Kidney epithelial cell (primary cell): ENCODE measurements at regions not wholly inside any gene's neighbourhood (a gene's known extent, or its start where the extent isn't known, plus 50 kb on each side); places are given as distances from the start of the nearest gene placed in this dataset.

Experiments
- DNase-seq: peaks from one replicate; pipeline ENCODE4 v3.0.0-alpha.2; 2010; ENCODE audit warnings: low read depth
- H3K27me3 ChIP-seq: 2 replicates; pipeline ENCODE4 v1.6.0; 2011; ENCODE audit warnings: low read length; ENCODE audit not compliant: control insufficient read depth, insufficient read depth
- H3K36me3 ChIP-seq: 2 replicates; pipeline ENCODE4 v1.5.1; 2011; ENCODE audit warnings: low read length; ENCODE audit not compliant: control insufficient read depth, insufficient read depth
- H3K4me3 ChIP-seq: 2 replicates; pipeline ENCODE4 v1.5.1; 2011; ENCODE audit warnings: low read depth, mild to moderate bottlenecking, control low read depth, low read length
- TF ChIP-seq, protein P1 (sequence below): IDR thresholded peaks from 2 replicates; pipeline ENCODE4 v1.5.1; 2011; ENCODE audit warnings: mild to moderate bottlenecking, moderate library complexity, low read length, control low read depth, inconsistent platforms; ENCODE audit not compliant: insufficient read depth, poor library complexity, severe bottlenecking

DNA sequence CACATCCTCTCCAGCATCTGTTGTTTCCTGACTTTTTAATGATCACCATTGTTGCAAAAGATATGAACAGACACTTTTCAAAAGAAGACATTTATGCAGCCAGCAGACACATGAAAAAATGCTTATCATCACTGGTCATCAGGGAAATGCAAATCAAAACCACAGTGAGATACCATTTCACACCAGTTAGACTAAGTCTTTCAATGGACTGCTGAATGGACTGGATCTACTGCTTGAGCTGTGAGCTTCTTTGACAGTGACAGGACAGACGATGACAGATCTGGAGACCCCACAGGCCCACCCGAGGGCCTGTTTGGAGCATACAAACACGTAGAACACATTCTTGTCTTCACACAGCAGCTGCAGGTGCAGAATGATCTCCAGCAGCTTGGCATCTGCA is 266.1 kb upstream of the RIOK2 start:
- H3K27me3 ChIP-seq, result no peaks in the 10 kb centered on the region
- no peak overlapping the region for H3K4me3 ChIP-seq
- no peaks in the 10 kb centered on the region for H3K36me3 ChIP-seq
- TF ChIP-seq, protein P1, sequence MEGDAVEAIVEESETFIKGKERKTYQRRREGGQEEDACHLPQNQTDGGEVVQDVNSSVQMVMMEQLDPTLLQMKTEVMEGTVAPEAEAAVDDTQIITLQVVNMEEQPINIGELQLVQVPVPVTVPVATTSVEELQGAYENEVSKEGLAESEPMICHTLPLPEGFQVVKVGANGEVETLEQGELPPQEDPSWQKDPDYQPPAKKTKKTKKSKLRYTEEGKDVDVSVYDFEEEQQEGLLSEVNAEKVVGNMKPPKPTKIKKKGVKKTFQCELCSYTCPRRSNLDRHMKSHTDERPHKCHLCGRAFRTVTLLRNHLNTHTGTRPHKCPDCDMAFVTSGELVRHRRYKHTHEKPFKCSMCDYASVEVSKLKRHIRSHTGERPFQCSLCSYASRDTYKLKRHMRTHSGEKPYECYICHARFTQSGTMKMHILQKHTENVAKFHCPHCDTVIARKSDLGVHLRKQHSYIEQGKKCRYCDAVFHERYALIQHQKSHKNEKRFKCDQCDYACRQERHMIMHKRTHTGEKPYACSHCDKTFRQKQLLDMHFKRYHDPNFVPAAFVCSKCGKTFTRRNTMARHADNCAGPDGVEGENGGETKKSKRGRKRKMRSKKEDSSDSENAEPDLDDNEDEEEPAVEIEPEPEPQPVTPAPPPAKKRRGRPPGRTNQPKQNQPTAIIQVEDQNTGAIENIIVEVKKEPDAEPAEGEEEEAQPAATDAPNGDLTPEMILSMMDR, result no peak
- DNase-seq, result no peak

DNA sequence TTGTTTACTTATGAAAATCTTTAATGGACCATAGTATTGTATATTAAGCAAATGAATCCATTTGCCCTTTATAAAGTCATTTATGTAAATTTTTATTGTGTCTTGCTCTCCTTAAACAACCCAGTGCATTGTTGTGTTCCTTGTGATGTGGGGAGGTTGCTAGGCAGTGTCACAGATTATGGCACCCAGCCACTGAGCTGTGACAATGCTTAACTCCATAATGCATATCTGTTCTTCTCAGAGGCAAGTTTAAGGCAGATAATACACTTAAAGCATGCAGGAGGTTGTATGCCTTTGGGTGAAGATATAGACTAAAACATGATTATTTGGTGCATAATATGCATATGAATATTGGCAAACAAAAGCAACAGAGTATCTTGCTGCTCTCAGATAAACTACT is 269.6 kb upstream of the RIOK2 start:
- TF ChIP-seq, protein P1, result no peak
- Histone ChIP-seq H3K36me3 (no peaks in the 10 kb centered on the region), H3K27me3 (no peaks in the 10 kb centered on the region), H3K4me3 (no peak overlapping the region)
- no peak for DNase-seq

DNA sequence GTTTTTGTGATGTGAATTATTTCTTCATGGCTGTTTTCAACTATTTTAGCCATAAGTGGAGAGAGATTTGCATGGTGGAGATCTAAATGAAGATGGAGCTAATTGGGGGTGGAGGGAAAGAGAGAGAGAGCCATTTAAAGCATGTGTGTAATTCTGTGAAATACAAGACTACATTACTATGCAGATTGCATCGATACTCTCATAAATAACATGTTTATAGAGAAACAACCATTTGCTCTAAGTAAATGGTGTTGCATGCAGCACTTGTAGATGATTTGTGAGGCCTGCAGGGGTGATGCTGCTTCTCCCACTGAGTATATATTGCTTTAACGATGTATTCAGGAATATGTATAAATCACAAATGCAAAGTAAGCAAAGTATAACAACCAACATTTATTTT is 270.2 kb upstream of the RIOK2 start:
- no peaks in the 10 kb centered on the region for H3K27me3 ChIP-seq
- no peak for DNase-seq
- no peaks in the 10 kb centered on the region for H3K36me3 ChIP-seq
- H3K4me3 ChIP-seq, result no peak overlapping the region
- TF ChIP-seq, protein P1, result no peak

DNA sequence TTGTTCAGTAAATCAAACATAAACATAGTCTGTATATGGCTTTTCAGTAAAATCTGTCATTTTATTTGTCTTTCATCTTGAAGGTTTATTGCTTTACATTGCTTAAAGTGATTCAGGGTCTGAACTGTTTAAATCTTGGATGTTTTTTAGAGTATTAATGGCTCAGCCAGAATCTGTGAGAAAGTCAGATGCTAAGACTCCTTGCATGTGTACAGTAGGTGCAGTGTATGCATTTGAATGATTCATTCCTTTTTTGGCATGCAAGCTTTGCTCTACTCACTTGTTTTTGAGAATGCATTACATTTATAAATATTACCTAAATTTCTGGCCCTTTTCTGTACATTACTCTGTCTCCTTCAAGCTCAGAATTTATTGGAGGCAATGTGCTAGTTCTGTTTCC is 271.0 kb upstream of the RIOK2 start:
- no peak for DNase-seq
- H3K36me3 ChIP-seq, result no peaks in the 10 kb centered on the region
- no peaks in the 10 kb centered on the region for H3K27me3 ChIP-seq
- TF ChIP-seq, protein P1, result no peak
- no peak overlapping the region for H3K4me3 ChIP-seq

DNA sequence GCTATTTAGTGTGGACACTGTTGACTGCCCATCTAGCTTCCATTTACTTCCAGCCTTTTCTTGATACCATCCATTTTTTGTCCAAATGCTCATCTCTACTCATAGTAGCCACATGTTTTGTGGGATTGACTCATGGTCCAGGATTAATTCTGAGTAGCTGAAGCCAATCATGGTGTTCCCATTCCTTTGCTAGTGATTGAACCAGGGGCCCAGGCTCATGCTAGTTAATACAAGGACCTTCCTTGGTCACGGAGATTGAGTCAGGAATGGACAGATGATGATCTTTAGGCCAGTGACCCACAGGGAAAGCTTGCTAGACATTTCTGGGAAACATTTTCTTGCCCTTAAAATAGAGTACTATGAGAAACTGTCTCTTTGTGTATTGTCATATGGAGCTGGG is 272.9 kb upstream of the RIOK2 start:
- Histone ChIP-seq H3K4me3 (no peak overlapping the region), H3K27me3 (no peaks in the 10 kb centered on the region), H3K36me3 (no peaks in the 10 kb centered on the region)
- no peak for DNase-seq
- TF ChIP-seq, protein P1, result no peak

DNA sequence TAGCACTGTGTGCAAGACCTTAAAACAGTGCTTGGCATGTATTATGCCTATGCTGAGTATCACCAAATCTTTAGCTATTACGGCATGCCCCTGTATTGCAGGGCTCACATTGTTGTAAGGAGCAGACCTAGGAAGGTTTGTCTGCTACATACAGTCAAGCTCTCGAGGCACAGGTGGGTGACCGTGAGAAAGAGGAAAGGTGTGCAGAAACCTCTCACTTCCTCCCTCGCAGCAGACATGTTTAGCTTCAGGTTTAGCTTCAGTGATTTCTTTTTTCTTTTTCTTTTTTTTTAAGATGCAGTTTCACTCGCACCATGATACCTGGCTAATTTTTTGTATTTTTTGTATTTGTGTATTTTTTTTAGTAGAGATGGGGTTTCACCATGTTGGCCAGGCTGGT is 275.8 kb upstream of the RIOK2 start:
- Histone ChIP-seq H3K27me3 (no peaks in the 10 kb centered on the region), H3K4me3 (no peak overlapping the region), H3K36me3 (no peaks in the 10 kb centered on the region)
- TF ChIP-seq, protein P1, result no peak
- DNase-seq, result no peak
